Astrocyte (in vitro differentiated cells and primary cell): ENCODE measurements at regions not wholly inside any gene's neighbourhood (a gene's known extent, or its start where the extent isn't known, plus 50 kb on each side); places are given as distances from the start of the nearest gene placed in this dataset.

ENCODE experiments used
- DNase-seq: peaks from one replicate; pipeline ENCODE4 v3.0.0-alpha.2; 2010; ENCODE audit warnings: low read depth
- FAIRE-seq: peaks from 2 replicates; lab custom pipeline; 2011; peaks lifted over from hg19 to GRCh38; lab: Jason Lieb, UNC
- H2AFZ ChIP-seq: 2 replicates; pipeline ENCODE4 v1.6.0; 2012; ENCODE audit warnings: low read depth, low read length, inconsistent platforms
- H3K27ac ChIP-seq: 2 replicates; pipeline ENCODE4 v1.5.1; 2011; ENCODE audit warnings: low read depth, low read length, inconsistent platforms
- H3K27me3 ChIP-seq: 2 replicates; pipeline ENCODE4 v1.6.0; 2011; ENCODE audit warnings: low read length, inconsistent platforms; ENCODE audit not compliant: insufficient read depth
- H3K36me3 ChIP-seq: 2 replicates; pipeline ENCODE4 v1.5.1; 2011; ENCODE audit warnings: low read length, inconsistent platforms; ENCODE audit not compliant: insufficient read depth
- H3K4me1 ChIP-seq: 2 replicates; pipeline ENCODE4 v1.5.1; 2011; ENCODE audit warnings: low read length, inconsistent platforms; ENCODE audit not compliant: insufficient read depth
- H3K4me2 ChIP-seq: 2 replicates; pipeline ENCODE4 v1.6.0; 2012; ENCODE audit warnings: low read length, inconsistent platforms
- H3K4me3 ChIP-seq: 2 replicates; pipeline ENCODE4 v1.5.1; 2011; ENCODE audit warnings: low read depth, mild to moderate bottlenecking, low read length, inconsistent platforms; ENCODE audit not compliant: insufficient read depth
- H3K79me2 ChIP-seq: 2 replicates; pipeline ENCODE4 v1.6.0; 2012; ENCODE audit warnings: mild to moderate bottlenecking, low read length, inconsistent platforms; ENCODE audit not compliant: insufficient read depth
- H3K9ac ChIP-seq: 2 replicates; pipeline ENCODE4 v1.6.0; 2012; ENCODE audit warnings: mild to moderate bottlenecking, low read length, inconsistent platforms
- H3K9me3 ChIP-seq: 2 replicates; pipeline ENCODE4 v1.5.1; 2012; ENCODE audit warnings: low read depth, mild to moderate bottlenecking, low read length, inconsistent platforms; ENCODE audit not compliant: insufficient read depth
- H4K20me1 ChIP-seq: 2 replicates; pipeline ENCODE4 v1.6.0; 2012; ENCODE audit warnings: low read length, inconsistent platforms; ENCODE audit not compliant: insufficient read depth
- H3K27ac Mint-ChIP-seq: one replicate; pipeline ENCODE4 v1.8.0; 2021; ENCODE audit warnings: mild to moderate bottlenecking, mixed read lengths; ENCODE audit not compliant: unreplicated experiment
- H3K27me3 Mint-ChIP-seq: one replicate; pipeline ENCODE4 v1.8.0; 2021; ENCODE audit warnings: low read depth, mixed read lengths; ENCODE audit not compliant: unreplicated experiment
- H3K36me3 Mint-ChIP-seq: one replicate; pipeline ENCODE4 v1.8.0; 2021; ENCODE audit warnings: low read depth, mixed read lengths; ENCODE audit not compliant: unreplicated experiment
- H3K4me1 Mint-ChIP-seq: one replicate; pipeline ENCODE4 v1.8.0; 2021; ENCODE audit warnings: low read depth, mixed read lengths; ENCODE audit not compliant: unreplicated experiment
- H3K4me3 Mint-ChIP-seq: one replicate; pipeline ENCODE4 v1.8.0; 2021; ENCODE audit warnings: mild to moderate bottlenecking, moderate library complexity, mixed read lengths; ENCODE audit not compliant: unreplicated experiment
- H3K9me3 Mint-ChIP-seq: one replicate; pipeline ENCODE4 v1.8.0; 2021; ENCODE audit warnings: mild to moderate bottlenecking, mixed read lengths; ENCODE audit not compliant: unreplicated experiment
- CTCF ChIP-seq: IDR thresholded peaks from 2 replicates; pipeline ENCODE4 v1.5.1; 2011; ENCODE audit warnings: low read depth, mild to moderate bottlenecking, inconsistent platforms, low read length, moderate library complexity; ENCODE audit not compliant: insufficient read depth
- EZH2 ChIP-seq: IDR thresholded peaks from 2 replicates; pipeline ENCODE4 v1.6.1; 2012; ENCODE audit warnings: mild to moderate bottlenecking, low read length, inconsistent platforms; ENCODE audit not compliant: insufficient read depth

- no peak for FAIRE-seq
- no peak for DNase-seq
- peaks cover 4% of the 10 kb centered on the region for H3K4me1 Mint-ChIP-seq
- Histone ChIP-seq H2AFZ (no peak overlapping the region), H3K79me2 (no peaks in the 10 kb centered on the region), H3K4me3 (no peak overlapping the region), H3K27me3 (no peaks in the 10 kb centered on the region), H3K36me3 (no peaks in the 10 kb centered on the region), H3K4me2 (no peak overlapping the region), H3K27ac (no peak overlapping the region), H3K4me1 (no peaks in the 10 kb centered on the region), H4K20me1 (no peaks in the 10 kb centered on the region), H3K9ac (no peak overlapping the region), H3K9me3 (no peaks in the 10 kb centered on the region)
- no peak overlapping the region for H3K4me3 Mint-ChIP-seq
- peaks cover 6% of the 10 kb centered on the region for H3K36me3 Mint-ChIP-seq
- no peak overlapping the region for H3K27ac Mint-ChIP-seq
- H3K9me3 Mint-ChIP-seq: no peaks in the 10 kb centered on the region
- TF ChIP-seq EZH2 (no peak), CTCF (no peak)
- H3K27me3 Mint-ChIP-seq: peaks cover 29% of the 10 kb centered on the region
Observed at GRCh38 chr3:13147344-13147743, 74.1 kb upstream of the IQSEC1 start.

GRCh38 chr3:13146643-13147143, 73.5 kb upstream of the IQSEC1 start:
- no peak for DNase-seq
- Histone ChIP-seq H3K36me3 (no peaks in the 10 kb centered on the region), H3K9me3 (no peaks in the 10 kb centered on the region), H3K27me3 (no peaks in the 10 kb centered on the region), H3K4me2 (no peak overlapping the region), H3K4me3 (no peak overlapping the region), H4K20me1 (no peaks in the 10 kb centered on the region), H3K27ac (no peak overlapping the region), H2AFZ (no peak overlapping the region), H3K79me2 (no peaks in the 10 kb centered on the region), H3K9ac (no peak overlapping the region), H3K4me1 (no peaks in the 10 kb centered on the region)
- Mint-ChIP-seq H3K4me1 (peaks cover 4% of the 10 kb centered on the region), H3K27ac (no peak overlapping the region), H3K9me3 (no peaks in the 10 kb centered on the region), H3K27me3 (peaks cover 32% of the 10 kb centered on the region), H3K4me3 (no peak overlapping the region), H3K36me3 (peaks cover 6% of the 10 kb centered on the region)
- TF ChIP-seq CTCF (no peak), EZH2 (no peak)
- FAIRE-seq: no peak

- no peak for DNase-seq
- Mint-ChIP-seq H3K27ac (no peak overlapping the region), H3K9me3 (no peaks in the 10 kb centered on the region), H3K27me3 (peaks cover 33% of the 10 kb centered on the region), H3K36me3 (peaks cover 6% of the 10 kb centered on the region), H3K4me3 (no peak overlapping the region), H3K4me1 (peaks cover 4% of the 10 kb centered on the region)
- Histone ChIP-seq H2AFZ (no peak overlapping the region), H3K9me3 (no peaks in the 10 kb centered on the region), H3K4me3 (no peak overlapping the region), H3K27ac (no peak overlapping the region), H3K4me2 (no peak overlapping the region), H3K79me2 (no peaks in the 10 kb centered on the region), H3K27me3 (no peaks in the 10 kb centered on the region), H3K9ac (no peak overlapping the region), H4K20me1 (no peaks in the 10 kb centered on the region), H3K4me1 (no peaks in the 10 kb centered on the region), H3K36me3 (no peaks in the 10 kb centered on the region)
- no peak for TF ChIP-seq EZH2
- TF ChIP-seq CTCF: no peak
- no peak for FAIRE-seq
Observed at GRCh38 chr3:13145826-13146642, 72.8 kb upstream of the IQSEC1 start.
